ENCODE measurements at regions not wholly inside any gene's neighbourhood (a gene's known extent, or its start where the extent isn't known, plus 50 kb on each side); places are given as distances from the start of the nearest gene placed in this dataset.

GRCh38 chr5:8341406-8341805 is 472.5 kb downstream of the MTRR start:
- TF ChIP-seq CTCF (IDR thresholded peaks at IDR 0.05; ENCODE audit: borderline replicate concordance, control extremely low read depth, extremely low read depth, insufficient read depth, missing control alignments) = no peak
- in situ Hi-C loops (cut with MboI; ENCODE audit: low sequenced_read_pairs, unreplicated experiment) = no loop called here
- DNase-seq (ENCODE audit: low spot score) = no peak

GRCh38 chr5:8347984-8348383 is 479.0 kb downstream of the MTRR start:
- in situ Hi-C loops (cut with MboI; ENCODE audit: low sequenced_read_pairs, unreplicated experiment) = no loop called here
- no peak for TF ChIP-seq CTCF (IDR thresholded peaks at IDR 0.05; ENCODE audit: borderline replicate concordance, control extremely low read depth, extremely low read depth, insufficient read depth, missing control alignments)
- no peak for DNase-seq (ENCODE audit: low spot score)

GRCh38 chr5:8349855-8350254 is 480.9 kb downstream of the MTRR start:
- in situ Hi-C loops (cut with MboI; ENCODE audit: low sequenced_read_pairs, unreplicated experiment) = no loop called here
- no peak for DNase-seq (ENCODE audit: low spot score)
- TF ChIP-seq CTCF (IDR thresholded peaks at IDR 0.05; ENCODE audit: borderline replicate concordance, control extremely low read depth, extremely low read depth, insufficient read depth, missing control alignments) = no peak

GRCh38 chr5:8350644-8351339 is 481.8 kb downstream of the MTRR start:
- no peak for TF ChIP-seq CTCF (IDR thresholded peaks at IDR 0.05; ENCODE audit: borderline replicate concordance, control extremely low read depth, extremely low read depth, insufficient read depth, missing control alignments)

GRCh38 chr5:8355981-8356380 is 487.0 kb downstream of the MTRR start:
- TF ChIP-seq CTCF (IDR thresholded peaks at IDR 0.05; ENCODE audit: borderline replicate concordance, control extremely low read depth, extremely low read depth, insufficient read depth, missing control alignments) = no peak
- in situ Hi-C loops (cut with MboI; ENCODE audit: low sequenced_read_pairs, unreplicated experiment) = no loop called here
- no peak for DNase-seq (ENCODE audit: low spot score)

More at GRCh38 chr5:8350644-8351339, 481.8 kb downstream of the MTRR start:
- in situ Hi-C loops (cut with MboI; ENCODE audit: low sequenced_read_pairs, unreplicated experiment) = no loop called here
- DNase-seq (ENCODE audit: low spot score) = no peak

GRCh38 chr5:8360012-8360411 is 491.1 kb downstream of the MTRR start:
- DNase-seq (ENCODE audit: low spot score) = no peak
- in situ Hi-C loops (cut with MboI; ENCODE audit: low sequenced_read_pairs, unreplicated experiment) = no loop called here
- no peak for TF ChIP-seq CTCF (IDR thresholded peaks at IDR 0.05; ENCODE audit: borderline replicate concordance, control extremely low read depth, extremely low read depth, insufficient read depth, missing control alignments)
